Mucosa of rectum (tissue), 2 donors: ENCODE measurements at regions not wholly inside any gene's neighbourhood (a gene's known extent, or its start where the extent isn't known, plus 50 kb on each side); places are given as distances from the start of the nearest gene placed in this dataset.

Source experiments
- H3K27ac ChIP-seq, 2 donors: one replicate each; pipeline ENCODE4 v1.7.0; 2013; ENCODE audit warnings: inconsistent platforms in 2 of 2, low read depth in 2 of 2, low read length in 2 of 2
- H3K27me3 ChIP-seq, 2 donors: one replicate each; pipeline ENCODE4 v1.7.0; 2013; ENCODE audit warnings: low read length in 2 of 2; ENCODE audit not compliant: control insufficient read depth in 2 of 2, insufficient read depth in 2 of 2
- H3K36me3 ChIP-seq, 2 donors: one replicate each; pipeline ENCODE4 v1.7.0; 2013; ENCODE audit warnings: low read length in 2 of 2; ENCODE audit not compliant: control insufficient read depth in 2 of 2, insufficient read depth in 2 of 2
- H3K4me1 ChIP-seq, 2 donors: one replicate each; pipeline ENCODE4 v1.7.0; 2013; ENCODE audit warnings: low read length in 2 of 2, mild to moderate bottlenecking in 1 of 2; ENCODE audit not compliant: control insufficient read depth in 2 of 2, insufficient read depth in 2 of 2
- H3K4me3 ChIP-seq, 2 donors: one replicate each; pipeline ENCODE4 v1.7.0; 2013; ENCODE audit warnings: low read length in 2 of 2
- H3K9ac ChIP-seq, 2 donors: one replicate each; pipeline ENCODE4 v1.7.0; 2013; ENCODE audit warnings: low read length in 2 of 2, low read depth in 1 of 2, mild to moderate bottlenecking in 1 of 2
- H3K9me3 ChIP-seq, 2 donors: one replicate each; pipeline ENCODE4 v1.7.0; 2013; ENCODE audit warnings: low read length in 2 of 2; ENCODE audit not compliant: control insufficient read depth in 2 of 2
- donor health status: healthy.
- donor health status: Normal muscosa, but diverticular disease.

DNA sequence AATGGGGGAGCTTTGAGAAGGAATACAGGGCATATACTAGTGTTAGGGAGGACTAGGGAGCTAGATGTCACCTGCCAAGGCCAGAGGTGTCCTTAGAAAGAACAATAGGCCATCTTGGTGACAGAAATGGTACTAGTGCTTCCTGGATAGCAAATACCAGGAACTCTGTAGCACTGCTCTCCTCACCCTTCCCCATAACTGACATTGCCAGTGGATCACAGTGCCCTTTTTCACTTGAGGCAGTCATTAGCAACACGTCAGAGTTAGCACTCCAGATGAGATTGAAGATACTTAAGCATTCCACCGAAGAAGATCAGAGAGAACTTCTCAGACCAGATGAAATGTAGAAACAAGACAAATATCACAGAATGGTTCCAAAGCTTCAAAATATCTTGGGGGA lies 103.1 kb upstream of the PDZRN3 start:
- H3K4me1 ChIP-seq, result no peaks in the 10 kb centered on the region
- H3K9ac ChIP-seq, result no peak overlapping the region
- H3K36me3 ChIP-seq, result no peaks in the 10 kb centered on the region
- H3K27me3 ChIP-seq, result no peaks in the 10 kb centered on the region
- H3K27ac ChIP-seq, result peak overlapping the region; percentile 26 to 39
- no peak overlapping the region for H3K4me3 ChIP-seq
- H3K9me3 ChIP-seq, result no peaks in the 10 kb centered on the region

DNA sequence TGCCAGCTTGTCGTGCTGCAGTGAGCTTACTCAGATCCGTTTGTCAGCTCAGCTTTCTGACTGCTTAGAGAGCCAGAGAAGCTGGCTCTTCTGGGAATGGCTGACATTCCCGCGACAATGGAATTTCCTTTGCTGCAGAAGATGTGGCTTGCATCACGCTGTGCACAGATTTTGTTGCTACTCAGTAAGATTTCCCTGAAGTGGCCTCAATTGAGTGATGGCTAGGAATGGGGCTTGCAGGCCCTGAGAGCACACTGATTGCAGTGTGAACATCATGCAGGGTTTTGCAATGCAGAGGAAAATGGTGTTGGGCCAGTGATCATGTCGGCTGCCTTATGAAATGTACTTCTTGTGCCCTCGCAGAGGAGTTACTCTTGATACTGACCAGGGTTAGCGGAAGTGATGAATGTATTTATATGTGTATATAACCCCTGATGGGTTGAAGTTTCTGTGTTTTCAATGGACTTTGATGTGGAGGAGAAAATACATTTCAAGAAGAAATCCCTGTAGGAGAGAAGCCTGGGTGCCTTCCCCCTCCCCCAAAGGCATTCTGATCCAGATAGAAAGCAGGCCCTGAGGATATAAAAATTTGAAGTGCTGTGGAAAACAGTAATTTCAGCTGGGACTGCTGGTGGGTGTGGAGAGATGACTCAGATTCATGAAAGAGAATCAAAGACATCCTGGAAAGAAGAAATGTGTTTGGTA lies 102.5 kb upstream of the PDZRN3 start:
- no peak overlapping the region for H3K4me3 ChIP-seq
- H3K27ac ChIP-seq, result peak overlapping the region; percentile 26 to 39
- H3K36me3 ChIP-seq, result no peaks in the 10 kb centered on the region
- H3K27me3 ChIP-seq, result no peaks in the 10 kb centered on the region
- H3K9ac ChIP-seq, result no peak overlapping the region
- no peaks in the 10 kb centered on the region for H3K4me1 ChIP-seq
- no peaks in the 10 kb centered on the region for H3K9me3 ChIP-seq

DNA sequence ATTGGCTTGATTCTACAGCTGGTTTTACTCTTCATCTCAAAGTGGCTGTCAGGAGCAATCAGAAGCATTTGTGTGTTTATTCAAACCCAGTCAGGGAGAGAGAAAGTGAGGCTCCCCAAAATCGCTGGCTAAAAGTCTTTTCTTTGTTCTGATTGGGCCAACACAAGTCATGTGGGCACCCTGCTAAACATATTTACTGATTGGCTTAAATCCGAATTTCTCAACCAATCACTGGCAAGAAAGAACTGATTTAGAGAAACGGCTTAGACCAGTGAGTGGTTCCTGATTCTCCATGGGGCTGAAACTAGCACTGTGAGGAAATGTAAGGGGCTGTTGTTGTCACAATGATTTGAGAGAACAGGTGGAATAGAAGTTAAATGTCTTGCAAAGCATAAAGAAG lies 98.9 kb upstream of the PDZRN3 start:
- H3K27ac ChIP-seq, result no peak overlapping the region
- no peak overlapping the region for H3K4me3 ChIP-seq
- peaks cover 2% of the 10 kb centered on the region in 2 donors for H3K4me1 ChIP-seq
- H3K36me3 ChIP-seq, result no peaks in the 10 kb centered on the region
- H3K27me3 ChIP-seq, result no peaks in the 10 kb centered on the region
- H3K9ac ChIP-seq, result no peak overlapping the region
- H3K9me3 ChIP-seq, result no peaks in the 10 kb centered on the region

DNA sequence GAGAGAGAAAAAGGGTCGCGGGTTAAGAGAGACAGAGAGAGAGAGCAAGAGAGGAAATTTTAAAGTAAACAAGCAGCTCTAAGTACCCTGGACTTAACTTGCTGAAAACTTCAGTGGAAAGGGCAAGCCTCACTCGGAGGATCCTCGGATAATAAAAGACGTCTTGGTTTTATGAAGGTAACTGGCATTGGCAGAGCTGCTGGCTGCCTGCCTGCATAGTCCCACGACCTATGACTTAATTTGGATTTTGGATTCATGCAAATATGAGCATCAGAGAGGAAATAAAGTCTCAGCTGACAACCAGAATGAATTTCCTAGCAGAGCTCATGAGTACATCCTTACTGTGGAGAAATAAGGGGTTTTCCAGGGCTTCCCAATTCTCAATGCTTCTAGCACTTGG lies 95.1 kb upstream of the PDZRN3 start:
- Histone ChIP-seq H3K4me3 (no peak overlapping the region), H3K9ac (no peak overlapping the region), H3K9me3 (peaks cover 0 to 3% of the 10 kb centered on the region in 2 donors), H3K4me1 (peaks cover 4 to 5% of the 10 kb centered on the region in 2 donors), H3K27me3 (no peaks in the 10 kb centered on the region), H3K27ac (peak overlapping the region; percentile 38 to 43), H3K36me3 (no peaks in the 10 kb centered on the region)

DNA sequence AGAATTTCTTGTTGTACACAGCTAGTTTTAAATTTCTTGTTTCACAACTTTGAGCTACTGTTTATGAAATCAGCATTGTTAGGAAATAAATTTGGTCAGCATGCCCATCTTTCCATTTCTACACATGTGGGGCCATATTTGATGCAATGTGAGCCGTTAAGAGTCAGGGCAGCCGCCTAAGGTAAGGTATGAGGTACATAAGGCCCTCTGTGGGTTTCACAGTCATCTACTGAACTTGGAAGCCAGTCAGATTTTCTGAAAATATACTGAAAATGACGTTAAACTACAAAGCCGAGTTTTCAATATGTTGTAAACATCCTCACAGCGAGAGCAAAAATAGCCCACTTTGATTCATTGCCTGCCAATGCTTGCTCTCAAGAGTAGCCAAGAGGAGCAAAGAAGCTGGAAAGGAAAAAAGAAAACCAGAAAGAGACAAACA lies 94.7 kb upstream of the PDZRN3 start:
- Histone ChIP-seq H3K27ac (peak overlapping the region; percentile 38 to 43), H3K9me3 (peaks cover 0 to 3% of the 10 kb centered on the region in 2 donors), H3K9ac (no peak overlapping the region), H3K36me3 (no peaks in the 10 kb centered on the region), H3K4me1 (peaks cover 4 to 5% of the 10 kb centered on the region in 2 donors), H3K4me3 (no peak overlapping the region), H3K27me3 (no peaks in the 10 kb centered on the region)

DNA sequence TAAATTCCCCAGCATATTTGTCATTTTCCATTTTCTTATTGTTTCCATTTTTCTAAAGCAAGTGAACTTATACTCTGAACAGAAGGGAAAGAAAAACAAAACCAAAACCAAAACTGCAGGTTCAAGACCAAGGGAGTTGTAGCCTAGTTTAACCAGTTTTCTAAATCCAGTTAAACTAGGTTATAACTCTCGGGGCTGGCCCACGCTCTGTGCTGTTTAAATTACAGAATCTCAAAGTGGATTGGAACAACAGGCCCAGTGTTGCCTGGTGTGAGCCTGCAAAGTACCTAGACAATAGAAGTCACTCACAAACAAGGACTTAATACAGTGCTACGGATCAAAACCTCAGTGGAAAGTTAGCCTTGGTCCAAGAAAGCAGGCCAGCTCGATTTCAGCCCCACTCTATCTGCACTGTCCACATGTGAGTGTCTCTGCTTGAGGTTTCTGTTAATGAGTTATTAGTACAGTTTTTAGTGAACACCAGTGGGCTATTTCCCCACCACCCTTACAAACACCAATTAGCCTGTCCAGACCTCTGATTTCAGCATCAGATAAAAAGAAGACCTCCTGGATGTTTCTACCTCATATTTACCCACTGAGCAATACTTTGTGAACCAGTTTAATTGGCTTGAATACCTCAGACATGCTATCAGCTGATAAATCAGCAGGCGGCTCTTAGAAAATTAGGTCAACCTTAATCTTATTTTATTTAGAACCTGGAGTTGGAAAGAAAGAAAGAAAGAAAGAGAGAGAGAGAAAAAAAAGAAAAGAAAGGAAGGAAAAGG lies 93.8 kb upstream of the PDZRN3 start:
- H3K27ac ChIP-seq, result peak overlapping the region; percentile 12 to 27
- peaks cover 4 to 5% of the 10 kb centered on the region in 2 donors for H3K4me1 ChIP-seq
- H3K36me3 ChIP-seq, result no peaks in the 10 kb centered on the region
- peak overlapping the region in 1 of 2 donors; percentile 43 for H3K4me3 ChIP-seq
- peaks cover 0 to 3% of the 10 kb centered on the region in 2 donors for H3K9me3 ChIP-seq
- no peaks in the 10 kb centered on the region for H3K27me3 ChIP-seq
- H3K9ac ChIP-seq, result no peak overlapping the region

DNA sequence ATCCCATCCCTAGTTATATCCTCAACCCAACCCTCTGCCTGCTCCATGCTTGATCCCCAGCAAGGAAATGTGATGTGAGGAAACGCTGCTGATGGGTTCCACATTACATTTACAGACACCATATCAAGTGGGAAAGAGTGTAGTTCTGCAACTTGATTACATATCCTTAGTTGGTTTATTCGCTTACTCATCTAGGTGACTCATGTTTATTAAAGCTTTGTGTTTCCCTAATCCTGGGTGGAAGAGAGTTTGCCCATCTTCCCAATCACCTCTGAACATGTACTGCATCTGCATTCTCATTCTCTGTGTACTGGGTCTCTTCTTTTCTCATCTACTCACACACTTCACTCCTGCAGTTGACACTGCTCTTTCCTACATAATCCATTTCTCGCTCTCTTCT lies 91.7 kb upstream of the PDZRN3 start:
- H3K27me3 ChIP-seq, result no peaks in the 10 kb centered on the region
- H3K27ac ChIP-seq, result no peak overlapping the region
- H3K9ac ChIP-seq, result no peak overlapping the region
- H3K4me3 ChIP-seq, result no peak overlapping the region
- no peaks in the 10 kb centered on the region for H3K36me3 ChIP-seq
- H3K9me3 ChIP-seq, result peaks cover 0 to 3% of the 10 kb centered on the region in 2 donors
- peaks cover 4 to 5% of the 10 kb centered on the region in 2 donors for H3K4me1 ChIP-seq

DNA sequence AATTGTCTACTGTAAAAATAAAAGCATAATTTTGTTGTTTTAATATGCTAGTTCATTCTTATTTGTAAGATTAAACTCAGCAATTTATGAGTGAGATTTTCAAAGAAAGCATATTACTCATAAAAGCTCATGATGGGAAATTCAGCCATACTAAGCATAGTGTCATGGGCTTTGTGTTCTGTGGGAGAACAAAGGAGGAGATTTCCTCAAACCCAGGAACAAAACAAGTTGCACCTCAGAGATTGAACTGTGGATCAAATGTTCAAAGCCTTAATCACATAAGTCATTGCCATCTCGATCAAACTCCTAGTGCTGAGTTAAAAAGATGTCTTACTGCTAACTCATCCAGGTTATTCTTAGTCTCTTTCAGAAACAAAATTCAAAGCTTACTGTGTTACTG lies 85.6 kb upstream of the PDZRN3 start:
- Histone ChIP-seq H3K9ac (no peak overlapping the region), H3K36me3 (no peaks in the 10 kb centered on the region), H3K4me3 (no peak overlapping the region), H3K4me1 (no peaks in the 10 kb centered on the region), H3K9me3 (no peaks in the 10 kb centered on the region), H3K27me3 (no peaks in the 10 kb centered on the region), H3K27ac (no peak overlapping the region)

DNA sequence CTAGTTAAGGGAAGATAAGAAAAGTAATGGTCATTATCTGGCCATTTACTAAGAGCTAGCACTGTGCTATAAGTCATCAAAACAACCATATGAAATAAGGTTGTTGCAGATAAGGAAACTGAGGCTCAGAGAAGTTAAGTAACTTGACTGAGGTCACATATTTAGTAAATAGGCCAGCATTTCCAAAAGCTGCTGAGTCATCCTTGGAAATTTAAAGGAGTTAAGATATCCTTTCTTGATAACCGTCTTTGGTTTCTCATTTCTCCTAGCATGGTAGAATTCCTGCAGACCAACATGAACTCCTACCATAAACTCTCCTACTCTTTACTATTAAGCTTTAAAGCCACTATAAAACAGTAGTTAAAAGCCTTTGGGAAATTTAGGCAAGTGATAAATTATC lies 85.0 kb upstream of the PDZRN3 start:
- H3K27me3 ChIP-seq, result no peaks in the 10 kb centered on the region
- no peak overlapping the region for H3K27ac ChIP-seq
- no peak overlapping the region for H3K4me3 ChIP-seq
- no peak overlapping the region for H3K9ac ChIP-seq
- no peaks in the 10 kb centered on the region for H3K9me3 ChIP-seq
- no peaks in the 10 kb centered on the region for H3K36me3 ChIP-seq
- no peaks in the 10 kb centered on the region for H3K4me1 ChIP-seq

DNA sequence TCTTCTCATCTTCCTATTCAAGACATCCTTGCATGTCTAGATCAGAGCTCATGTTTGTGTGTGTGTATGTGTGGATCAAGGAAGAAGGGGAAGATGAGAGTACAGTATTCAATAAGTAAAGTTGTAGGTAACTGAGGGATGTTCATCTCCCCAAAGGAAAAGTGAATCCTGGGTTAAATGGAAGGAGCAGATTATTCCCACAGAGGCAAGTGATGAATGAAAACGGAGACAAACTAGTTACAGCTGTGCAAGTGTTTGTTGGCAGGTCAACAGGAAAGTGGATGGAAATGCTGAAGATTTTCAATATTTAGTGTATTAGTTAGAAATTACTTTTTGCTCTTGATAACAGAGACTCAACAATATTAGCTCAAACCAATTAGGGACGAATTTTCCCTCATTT lies 84.2 kb upstream of the PDZRN3 start:
- H3K4me3 ChIP-seq, result no peak overlapping the region

More for the DNA sequence above, 84.2 kb upstream of the PDZRN3 start:
- Histone ChIP-seq H3K4me1 (no peaks in the 10 kb centered on the region), H3K9ac (no peak overlapping the region), H3K27me3 (no peaks in the 10 kb centered on the region), H3K27ac (no peak overlapping the region), H3K9me3 (no peaks in the 10 kb centered on the region), H3K36me3 (no peaks in the 10 kb centered on the region)
